ENCODE measurements at regions not wholly inside any gene's neighbourhood (a gene's known extent, or its start where the extent isn't known, plus 50 kb on each side); places are given as distances from the start of the nearest gene placed in this dataset.

- Histone ChIP-seq H3K9me3 (ENCODE audit: control insufficient read depth, insufficient read depth, low read length) (no peaks in the 10 kb centered on the region; the same call in 1 of the 2 replicates), H3K27me3 (ENCODE audit: control insufficient read depth, insufficient read depth, low read length) (no peaks in the 10 kb centered on the region), H3K4me3 (ENCODE audit: low read depth, low read length) (no peak overlapping the region), H3K27ac (ENCODE audit: low read depth, low read length) (no peak overlapping the region)
- CTCF ChIA-PET, result no interaction called here
- POLR2A ChIA-PET, result no interaction called here
- no peak for DNase-seq (ENCODE audit: low read depth, low spot score)
- TF ChIP-seq, protein P1, sequence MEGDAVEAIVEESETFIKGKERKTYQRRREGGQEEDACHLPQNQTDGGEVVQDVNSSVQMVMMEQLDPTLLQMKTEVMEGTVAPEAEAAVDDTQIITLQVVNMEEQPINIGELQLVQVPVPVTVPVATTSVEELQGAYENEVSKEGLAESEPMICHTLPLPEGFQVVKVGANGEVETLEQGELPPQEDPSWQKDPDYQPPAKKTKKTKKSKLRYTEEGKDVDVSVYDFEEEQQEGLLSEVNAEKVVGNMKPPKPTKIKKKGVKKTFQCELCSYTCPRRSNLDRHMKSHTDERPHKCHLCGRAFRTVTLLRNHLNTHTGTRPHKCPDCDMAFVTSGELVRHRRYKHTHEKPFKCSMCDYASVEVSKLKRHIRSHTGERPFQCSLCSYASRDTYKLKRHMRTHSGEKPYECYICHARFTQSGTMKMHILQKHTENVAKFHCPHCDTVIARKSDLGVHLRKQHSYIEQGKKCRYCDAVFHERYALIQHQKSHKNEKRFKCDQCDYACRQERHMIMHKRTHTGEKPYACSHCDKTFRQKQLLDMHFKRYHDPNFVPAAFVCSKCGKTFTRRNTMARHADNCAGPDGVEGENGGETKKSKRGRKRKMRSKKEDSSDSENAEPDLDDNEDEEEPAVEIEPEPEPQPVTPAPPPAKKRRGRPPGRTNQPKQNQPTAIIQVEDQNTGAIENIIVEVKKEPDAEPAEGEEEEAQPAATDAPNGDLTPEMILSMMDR (IDR thresholded peaks at IDR 0.05; ENCODE audit: low read depth, low read length), result no peak
Measured at GRCh38 chr9:26412446-26412845, 480.2 kb downstream of the CAAP1 start.

GRCh38 chr9:26406676-26407075, 485.9 kb downstream of the CAAP1 start:
- DNase-seq (ENCODE audit: low read depth, low spot score), result no peak
- TF ChIP-seq, protein P1 (IDR thresholded peaks at IDR 0.05; ENCODE audit: low read depth, low read length), result no peak
- Histone ChIP-seq H3K27me3 (ENCODE audit: control insufficient read depth, insufficient read depth, low read length) (no peaks in the 10 kb centered on the region), H3K4me3 (ENCODE audit: low read depth, low read length) (no peak overlapping the region), H3K9me3 (ENCODE audit: control insufficient read depth, insufficient read depth, low read length) (no peaks in the 10 kb centered on the region; the same call in 1 of the 2 replicates), H3K27ac (ENCODE audit: low read depth, low read length) (no peak overlapping the region)
- ChIA-PET POLR2A (no interaction called here), CTCF (no interaction called here)

DNA sequence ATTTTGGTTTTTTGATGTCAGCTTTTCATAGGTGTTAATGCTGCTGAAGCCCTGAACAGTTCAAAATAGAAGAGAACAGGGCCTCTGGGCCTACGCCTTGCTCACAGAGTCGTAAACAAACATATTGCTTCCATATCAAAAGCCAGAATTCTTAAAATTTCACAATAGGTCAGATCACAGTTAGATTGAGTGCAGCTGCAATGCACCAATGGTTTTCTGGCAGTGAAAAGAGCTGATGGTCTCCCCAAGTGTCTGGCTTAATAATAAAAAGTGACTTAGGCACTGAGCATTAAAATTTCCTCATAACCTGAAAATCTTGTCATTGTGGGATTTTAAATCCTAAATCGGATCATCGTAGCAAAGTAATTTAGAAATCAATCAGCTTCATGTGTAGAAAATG, 493.0 kb downstream of the CAAP1 start:
- CTCF ChIA-PET, result no interaction called here

DNA sequence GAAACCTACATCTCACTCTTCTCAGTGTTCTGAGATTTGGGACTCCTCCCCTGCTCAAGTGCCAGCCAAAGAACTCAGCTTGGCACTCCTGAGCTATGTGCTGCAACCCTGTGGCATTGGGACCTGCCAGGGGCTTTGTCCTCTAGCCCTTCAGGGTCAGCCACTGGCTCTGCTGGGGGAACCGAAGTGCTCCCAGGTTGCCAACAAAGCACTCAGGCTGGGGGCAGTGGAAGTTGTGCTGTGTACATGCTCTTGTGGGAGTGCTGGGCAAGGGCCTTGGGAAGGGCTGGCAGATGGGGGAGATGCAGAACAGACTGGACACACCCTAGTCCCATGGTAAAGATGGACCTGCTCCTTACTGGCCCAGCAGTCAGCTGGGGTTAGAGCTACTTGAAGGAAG, 498.6 kb downstream of the CAAP1 start:
- no peak overlapping the region for H3K4me3 ChIP-seq (ENCODE audit: low read depth, low read length)
- TF ChIP-seq, protein P1 (IDR thresholded peaks at IDR 0.05; ENCODE audit: low read depth, low read length), result no peak
- ChIA-PET CTCF (no interaction called here), POLR2A (no interaction called here)
- DNase-seq (ENCODE audit: low read depth, low spot score), result no peak
- peaks cover 5% of the 10 kb centered on the region for H3K9me3 ChIP-seq (ENCODE audit: control insufficient read depth, insufficient read depth, low read length)
- no peaks in the 10 kb centered on the region for H3K27me3 ChIP-seq (ENCODE audit: control insufficient read depth, insufficient read depth, low read length)
- H3K27ac ChIP-seq (ENCODE audit: low read depth, low read length), result no peak overlapping the region

More for the DNA sequence above, 493.0 kb downstream of the CAAP1 start:
- H3K27ac ChIP-seq (ENCODE audit: low read depth, low read length), result no peak overlapping the region
- no peak for DNase-seq (ENCODE audit: low read depth, low spot score)
- TF ChIP-seq, protein P1 (IDR thresholded peaks at IDR 0.05; ENCODE audit: low read depth, low read length), result no peak
- H3K9me3 ChIP-seq (ENCODE audit: control insufficient read depth, insufficient read depth, low read length), result no peaks in the 10 kb centered on the region; the same call in 1 of the 2 replicates
- POLR2A ChIA-PET, result no interaction called here
- H3K27me3 ChIP-seq (ENCODE audit: control insufficient read depth, insufficient read depth, low read length), result no peaks in the 10 kb centered on the region
- H3K4me3 ChIP-seq (ENCODE audit: low read depth, low read length), result no peak overlapping the region

DNA sequence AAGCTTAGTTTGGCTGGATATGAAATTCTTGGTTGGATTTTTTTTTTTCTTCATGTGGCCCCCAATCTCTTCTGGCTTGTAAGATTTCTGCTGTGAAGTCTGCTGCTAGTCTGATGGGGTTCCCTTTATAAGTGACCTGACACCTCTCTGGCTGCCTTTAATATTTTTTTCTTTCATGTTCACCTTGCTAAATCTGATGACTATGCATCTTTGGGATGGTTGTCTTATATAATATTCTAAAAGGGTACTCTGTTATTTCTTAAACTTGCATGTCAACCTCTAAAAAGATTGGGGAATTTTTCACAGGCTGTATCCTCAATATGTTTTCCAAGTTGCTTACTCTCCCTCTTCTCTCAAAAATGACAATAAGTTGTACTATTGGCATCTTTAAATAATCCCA, 500.0 kb downstream of the CAAP1 start:
- CTCF ChIA-PET, result no interaction called here

More for the DNA sequence above, 500.0 kb downstream of the CAAP1 start:
- Histone ChIP-seq H3K27me3 (ENCODE audit: control insufficient read depth, insufficient read depth, low read length) (no peaks in the 10 kb centered on the region), H3K9me3 (ENCODE audit: control insufficient read depth, insufficient read depth, low read length) (peaks cover 5% of the 10 kb centered on the region; the same call in 1 of the 2 replicates), H3K27ac (ENCODE audit: low read depth, low read length) (no peak overlapping the region), H3K4me3 (ENCODE audit: low read depth, low read length) (no peak overlapping the region)
- TF ChIP-seq, protein P1 (IDR thresholded peaks at IDR 0.05; ENCODE audit: low read depth, low read length), result no peak
- POLR2A ChIA-PET, result no interaction called here
- DNase-seq (ENCODE audit: low read depth, low spot score), result no peak

Measured in AG04450 (cell line).